Mucosa of rectum (tissue), 2 donors: ENCODE measurements at regions not wholly inside any gene's neighbourhood (a gene's known extent, or its start where the extent isn't known, plus 50 kb on each side); places are given as distances from the start of the nearest gene placed in this dataset.

Experiments
- H3K27ac ChIP-seq, 2 donors: one replicate each; pipeline ENCODE4 v1.7.0; 2013; ENCODE audit warnings: inconsistent platforms in 2 of 2, low read depth in 2 of 2, low read length in 2 of 2
- H3K27me3 ChIP-seq, 2 donors: one replicate each; pipeline ENCODE4 v1.7.0; 2013; ENCODE audit warnings: low read length in 2 of 2; ENCODE audit not compliant: control insufficient read depth in 2 of 2, insufficient read depth in 2 of 2
- H3K36me3 ChIP-seq, 2 donors: one replicate each; pipeline ENCODE4 v1.7.0; 2013; ENCODE audit warnings: low read length in 2 of 2; ENCODE audit not compliant: control insufficient read depth in 2 of 2, insufficient read depth in 2 of 2
- H3K4me1 ChIP-seq, 2 donors: one replicate each; pipeline ENCODE4 v1.7.0; 2013; ENCODE audit warnings: low read length in 2 of 2, mild to moderate bottlenecking in 1 of 2; ENCODE audit not compliant: control insufficient read depth in 2 of 2, insufficient read depth in 2 of 2
- H3K4me3 ChIP-seq, 2 donors: one replicate each; pipeline ENCODE4 v1.7.0; 2013; ENCODE audit warnings: low read length in 2 of 2
- H3K9ac ChIP-seq, 2 donors: one replicate each; pipeline ENCODE4 v1.7.0; 2013; ENCODE audit warnings: low read length in 2 of 2, low read depth in 1 of 2, mild to moderate bottlenecking in 1 of 2
- H3K9me3 ChIP-seq, 2 donors: one replicate each; pipeline ENCODE4 v1.7.0; 2013; ENCODE audit warnings: low read length in 2 of 2; ENCODE audit not compliant: control insufficient read depth in 2 of 2
- donor health status: healthy.
- donor health status: Normal muscosa, but diverticular disease.

DNA sequence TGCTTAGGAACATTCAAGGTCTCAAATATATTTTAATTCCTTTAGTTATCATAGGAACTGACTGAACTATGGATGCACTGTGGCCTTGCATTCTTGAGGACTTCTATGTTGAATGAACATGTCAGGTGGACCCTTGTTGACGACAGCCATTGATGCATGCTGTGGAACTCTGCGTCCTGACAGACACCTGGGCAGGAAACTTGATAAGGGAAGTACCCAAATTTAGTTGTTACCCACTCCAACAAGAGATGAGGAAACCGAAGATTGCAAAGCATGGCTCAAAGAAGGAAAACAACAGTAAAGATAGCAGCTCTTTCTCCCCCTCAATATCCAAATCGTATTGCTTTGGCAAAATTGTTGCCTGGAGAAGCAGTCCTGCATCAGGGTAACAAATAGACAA lies 540.0 kb upstream of the NR3C2 start:
- Histone ChIP-seq H3K4me3 (no peak overlapping the region), H3K27ac (no peak overlapping the region), H3K4me1 (peaks cover 5% of the 10 kb centered on the region in 2 donors), H3K36me3 (no peaks in the 10 kb centered on the region), H3K27me3 (no peaks in the 10 kb centered on the region), H3K9ac (no peak overlapping the region), H3K9me3 (no peaks in the 10 kb centered on the region)

- Histone ChIP-seq H3K36me3 (no peaks in the 10 kb centered on the region), H3K9ac (no peak overlapping the region), H3K9me3 (no peaks in the 10 kb centered on the region), H3K4me1 (no peaks in the 10 kb centered on the region), H3K4me3 (no peak overlapping the region), H3K27ac (no peak overlapping the region), H3K27me3 (no peaks in the 10 kb centered on the region)
Measured at GRCh38 chr4:148980782-148981480, 538.7 kb upstream of the NR3C2 start.

DNA sequence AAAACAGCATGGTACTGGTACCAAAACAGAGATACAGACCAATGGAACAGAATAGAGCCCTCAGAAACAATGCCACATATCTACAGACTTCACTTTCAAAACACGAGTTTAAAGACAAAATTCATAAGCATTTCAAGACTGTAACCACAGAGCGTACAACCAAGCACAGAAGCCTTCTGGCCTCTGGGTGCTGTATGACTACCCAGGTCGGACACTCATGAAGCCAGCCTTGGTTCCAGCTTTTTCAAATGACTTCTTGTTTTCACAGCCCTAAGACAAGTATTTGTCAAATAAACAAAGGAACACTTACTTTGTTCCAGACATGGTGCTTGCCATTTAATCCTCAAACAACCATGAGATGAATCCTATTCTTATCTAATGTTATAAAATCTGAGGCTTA lies 536.1 kb upstream of the NR3C2 start:
- Histone ChIP-seq H3K9me3 (no peaks in the 10 kb centered on the region), H3K4me1 (no peaks in the 10 kb centered on the region), H3K27me3 (no peaks in the 10 kb centered on the region), H3K9ac (no peak overlapping the region), H3K36me3 (no peaks in the 10 kb centered on the region), H3K27ac (no peak overlapping the region), H3K4me3 (no peak overlapping the region)

DNA sequence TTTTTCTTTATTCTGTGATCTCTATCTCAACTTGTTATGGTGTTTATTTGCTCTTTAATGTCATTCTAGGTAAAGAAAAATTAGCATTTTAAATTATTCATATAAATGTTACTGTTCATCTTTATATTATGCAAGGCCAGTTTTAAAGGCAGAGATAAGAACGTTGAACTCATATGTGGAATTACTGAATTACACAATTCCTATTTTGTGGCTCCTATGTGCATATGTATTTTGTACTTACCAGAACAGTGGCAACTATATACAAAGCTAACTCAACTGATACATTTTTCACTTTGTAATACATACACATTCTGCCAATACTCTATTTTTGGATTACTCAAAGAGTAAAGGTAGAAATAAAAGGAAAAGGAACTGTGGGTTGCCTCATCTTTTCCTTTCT lies 533.2 kb upstream of the NR3C2 start:
- no peaks in the 10 kb centered on the region for H3K4me1 ChIP-seq
- no peak overlapping the region for H3K27ac ChIP-seq
- H3K27me3 ChIP-seq: no peaks in the 10 kb centered on the region
- no peaks in the 10 kb centered on the region for H3K9me3 ChIP-seq
- no peak overlapping the region for H3K9ac ChIP-seq
- H3K36me3 ChIP-seq: no peaks in the 10 kb centered on the region
- no peak overlapping the region for H3K4me3 ChIP-seq

DNA sequence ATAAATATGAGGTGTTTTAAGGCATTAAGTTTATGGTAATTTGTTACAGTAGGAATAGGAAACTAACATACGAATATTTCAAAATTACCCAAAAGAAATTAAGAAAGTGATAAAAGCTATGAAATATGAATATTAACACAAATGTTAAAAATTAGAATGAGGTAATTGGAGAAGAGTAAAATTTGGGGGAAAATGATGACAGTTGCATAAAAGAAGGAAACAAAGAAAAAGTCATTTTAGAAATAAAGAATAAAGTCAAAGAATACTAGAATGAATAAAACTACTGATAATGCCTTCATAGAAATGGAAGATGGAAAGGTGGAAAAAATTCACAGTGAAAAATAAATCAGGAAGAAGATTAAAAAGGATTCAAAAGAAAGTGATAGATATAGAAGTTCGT lies 522.9 kb upstream of the NR3C2 start:
- H3K36me3 ChIP-seq: no peaks in the 10 kb centered on the region

DNA sequence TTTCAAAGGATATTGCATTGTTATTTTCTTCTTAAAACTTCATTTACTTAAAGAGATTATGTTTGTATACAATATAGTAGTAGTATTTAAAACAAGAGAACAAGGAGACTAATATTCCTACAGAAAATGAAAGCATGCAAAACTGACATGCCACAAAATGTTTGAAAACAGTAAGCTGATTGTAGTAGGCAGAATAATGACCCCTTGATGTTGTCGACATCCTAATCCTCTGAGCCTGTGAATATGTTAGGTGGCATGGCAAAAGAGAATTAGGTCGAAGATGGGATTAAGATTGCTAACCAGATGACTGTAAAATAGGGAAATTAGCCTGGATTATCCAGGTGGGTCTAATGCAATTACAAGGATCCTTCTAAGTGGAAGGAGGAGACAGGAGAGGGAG lies 522.2 kb upstream of the NR3C2 start:
- no peak overlapping the region for H3K4me3 ChIP-seq
- no peak overlapping the region for H3K9ac ChIP-seq
- H3K4me1 ChIP-seq: no peaks in the 10 kb centered on the region
- no peaks in the 10 kb centered on the region for H3K27me3 ChIP-seq
- no peaks in the 10 kb centered on the region for H3K36me3 ChIP-seq
- no peaks in the 10 kb centered on the region for H3K9me3 ChIP-seq
- no peak overlapping the region for H3K27ac ChIP-seq

More for the DNA sequence above, 522.9 kb upstream of the NR3C2 start:
- Histone ChIP-seq H3K27me3 (no peaks in the 10 kb centered on the region), H3K27ac (no peak overlapping the region), H3K4me3 (no peak overlapping the region), H3K9ac (no peak overlapping the region), H3K9me3 (no peaks in the 10 kb centered on the region), H3K4me1 (no peaks in the 10 kb centered on the region)

DNA sequence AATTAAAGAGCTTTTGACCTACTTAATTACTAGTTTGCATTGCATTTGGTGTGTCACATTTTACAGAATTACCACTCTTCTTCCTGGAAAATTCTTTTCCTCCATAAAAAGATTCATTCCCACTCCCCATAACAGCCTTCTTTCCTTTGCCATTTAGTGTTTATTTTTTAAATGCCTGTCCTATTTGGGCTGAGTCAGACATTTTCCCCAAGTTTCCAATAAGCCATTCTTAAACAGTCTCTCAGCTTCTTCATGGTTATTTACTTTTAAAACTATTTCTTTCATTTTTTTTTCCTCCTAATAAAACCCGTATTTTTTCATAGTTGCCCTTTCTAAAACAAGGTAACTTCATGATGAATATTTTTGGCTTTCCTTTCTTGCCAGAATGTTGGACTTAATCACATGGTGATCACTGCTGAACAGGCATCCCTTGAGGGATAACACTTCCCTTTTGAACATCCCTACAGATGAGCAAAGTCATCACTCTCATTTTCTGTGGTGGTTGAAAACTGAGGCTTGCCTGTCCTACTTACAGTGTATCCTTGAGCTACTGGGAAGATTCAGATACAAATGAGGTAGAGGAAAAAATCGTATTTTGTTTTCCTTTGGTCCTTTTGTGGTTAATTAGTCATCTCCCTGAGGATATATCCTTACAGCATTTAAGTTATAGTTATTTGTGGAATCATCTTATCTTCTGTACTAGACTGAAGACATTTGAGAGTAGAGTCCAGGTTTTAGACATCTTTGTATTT lies 520.5 kb upstream of the NR3C2 start:
- Histone ChIP-seq H3K9ac (no peak overlapping the region), H3K9me3 (no peaks in the 10 kb centered on the region), H3K4me3 (no peak overlapping the region), H3K27me3 (no peaks in the 10 kb centered on the region), H3K36me3 (no peaks in the 10 kb centered on the region), H3K4me1 (no peaks in the 10 kb centered on the region), H3K27ac (no peak overlapping the region)

DNA sequence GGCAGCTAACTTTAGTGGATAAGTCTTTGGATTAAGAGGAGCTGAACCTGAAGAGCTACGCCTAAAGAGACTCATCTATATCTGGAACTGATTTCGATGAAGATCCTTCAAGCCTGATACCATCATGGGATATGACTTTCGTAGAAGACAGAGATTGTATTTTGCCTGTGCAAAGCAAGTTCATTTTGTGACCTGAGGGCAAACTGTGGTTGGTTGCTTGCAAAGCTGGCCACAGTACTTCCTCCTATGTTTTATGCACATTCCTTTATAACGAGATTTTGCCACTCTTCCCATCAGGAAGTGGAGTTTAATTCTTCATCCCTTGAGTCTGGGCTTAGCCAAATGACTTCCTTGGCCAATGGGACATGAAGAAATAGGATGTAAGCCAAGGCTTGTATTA lies 519.3 kb upstream of the NR3C2 start:
- H3K9me3 ChIP-seq: no peaks in the 10 kb centered on the region
- H3K27me3 ChIP-seq: no peaks in the 10 kb centered on the region
- no peak overlapping the region for H3K9ac ChIP-seq
- no peak overlapping the region for H3K4me3 ChIP-seq
- H3K36me3 ChIP-seq: no peaks in the 10 kb centered on the region
- H3K27ac ChIP-seq: no peak overlapping the region
- no peaks in the 10 kb centered on the region for H3K4me1 ChIP-seq

DNA sequence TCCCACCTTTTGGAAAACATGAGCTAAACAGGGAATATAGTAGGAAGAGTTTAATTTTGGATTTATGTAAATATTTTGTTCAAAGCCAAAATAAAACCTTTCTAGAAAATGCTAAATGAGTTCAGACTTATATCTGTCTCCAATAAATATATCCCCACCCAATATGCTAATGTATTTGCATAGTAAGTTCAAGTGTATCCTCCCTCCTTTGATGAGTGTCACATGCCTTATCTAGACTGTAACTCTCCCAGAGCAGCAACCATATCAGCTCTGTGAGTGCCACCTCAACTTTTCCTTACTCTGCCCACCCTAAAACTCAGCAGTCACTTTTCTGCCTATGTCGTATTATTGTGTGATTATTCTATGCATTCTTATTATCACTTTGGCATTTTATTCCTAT lies 516.1 kb upstream of the NR3C2 start:
- no peaks in the 10 kb centered on the region for H3K9me3 ChIP-seq
- H3K27me3 ChIP-seq: no peaks in the 10 kb centered on the region
- H3K4me1 ChIP-seq: peaks cover 5 to 12% of the 10 kb centered on the region in 2 donors
- no peak overlapping the region for H3K27ac ChIP-seq
- no peak overlapping the region for H3K4me3 ChIP-seq
- no peak overlapping the region for H3K9ac ChIP-seq
- no peaks in the 10 kb centered on the region for H3K36me3 ChIP-seq

DNA sequence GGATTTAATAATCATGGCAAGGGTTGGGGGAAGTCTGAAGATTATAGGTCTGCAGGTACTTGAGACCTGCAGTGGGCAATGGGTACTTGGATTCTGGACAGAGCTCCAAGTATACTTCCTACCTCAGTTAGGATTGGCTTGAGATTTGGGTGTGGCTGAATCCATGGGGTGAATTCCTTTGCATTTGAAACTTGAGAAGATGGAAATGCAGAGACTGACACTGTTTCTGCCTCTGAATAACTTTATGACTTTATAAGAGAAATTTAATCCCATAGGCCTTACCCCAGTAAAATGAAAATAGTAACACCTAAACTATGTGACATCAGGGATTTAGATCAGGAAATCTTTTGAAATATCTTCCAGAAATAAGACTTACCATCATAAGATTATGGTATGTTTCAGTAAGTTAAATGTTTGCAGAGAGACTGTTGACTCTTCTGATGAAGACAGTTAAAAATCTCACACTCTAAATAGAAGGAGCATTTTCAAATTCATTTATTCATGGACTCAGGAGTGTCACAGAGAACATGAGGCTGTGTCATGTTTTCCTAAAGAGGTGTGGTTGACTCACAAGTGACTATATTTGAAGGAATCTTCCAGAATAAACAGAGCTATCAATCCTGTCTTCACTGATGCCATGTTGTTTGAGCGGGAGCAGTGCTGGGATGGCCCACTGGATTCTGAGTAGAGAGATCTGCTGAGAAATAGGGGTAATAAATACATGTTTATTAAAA lies 513.5 kb upstream of the NR3C2 start:
- no peaks in the 10 kb centered on the region for H3K36me3 ChIP-seq
- H3K9me3 ChIP-seq: no peaks in the 10 kb centered on the region
- no peaks in the 10 kb centered on the region for H3K27me3 ChIP-seq
- peaks cover 5 to 13% of the 10 kb centered on the region in 2 donors for H3K4me1 ChIP-seq
- H3K27ac ChIP-seq: peak overlapping the region in 1 of 2 donors; percentile 90
- no peak overlapping the region for H3K9ac ChIP-seq
- no peak overlapping the region for H3K4me3 ChIP-seq
